GM18505 (cell line): ENCODE measurements at regions not wholly inside any gene's neighbourhood (a gene's known extent, or its start where the extent isn't known, plus 50 kb on each side); places are given as distances from the start of the nearest gene placed in this dataset.

Experiments used
- ATAC-seq: cut with Tn5 transposase; IDR thresholded peaks from one replicate; pipeline ENCODE4 v1.9.1; 2021; ENCODE audit not compliant: unreplicated experiment
- POLR2A ChIP-seq: IDR thresholded peaks from 4 replicates; pipeline ENCODE4 v1.6.1; 2011; ENCODE audit warnings: borderline replicate concordance; ENCODE audit not compliant: insufficient read depth, insufficient read length; ENCODE audit errors: extremely low read depth

GRCh38 chr16:86387468-86388440 is 122.6 kb upstream of the FOXF1 start:
- TF ChIP-seq POLR2A = no peak
- ATAC-seq = no peak

- no peak for TF ChIP-seq POLR2A
- no peak for ATAC-seq
Observed at GRCh38 chr16:86388976-86389375, 121.4 kb upstream of the FOXF1 start.

- TF ChIP-seq POLR2A = no peak
- ATAC-seq = no peak
Observed at GRCh38 chr16:86389566-86390328, 120.6 kb upstream of the FOXF1 start.

- no peak for TF ChIP-seq POLR2A
- ATAC-seq = no peak
Observed at GRCh38 chr16:86390335-86390734, 120.0 kb upstream of the FOXF1 start.

GRCh38 chr16:86391486-86391885 is 118.8 kb upstream of the FOXF1 start:
- TF ChIP-seq POLR2A = no peak
- no peak for ATAC-seq

- no peak for ATAC-seq
- TF ChIP-seq POLR2A = no peak
Observed at GRCh38 chr16:86391984-86392383, 118.3 kb upstream of the FOXF1 start.

- no peak for TF ChIP-seq POLR2A
- no peak for ATAC-seq
Observed at GRCh38 chr16:86392436-86393152, 117.7 kb upstream of the FOXF1 start.

- TF ChIP-seq POLR2A = no peak
Observed at GRCh38 chr16:86393907-86394626, 116.3 kb upstream of the FOXF1 start.

GRCh38 chr16:86395477-86395876 is 114.8 kb upstream of the FOXF1 start:
- TF ChIP-seq POLR2A = no peak
- no peak for ATAC-seq

More at GRCh38 chr16:86393907-86394626, 116.3 kb upstream of the FOXF1 start:
- ATAC-seq = no peak

- TF ChIP-seq POLR2A = no peak
- no peak for ATAC-seq
Observed at GRCh38 chr16:86396422-86396821, 113.9 kb upstream of the FOXF1 start.

GRCh38 chr16:86396901-86397311 is 113.4 kb upstream of the FOXF1 start:
- no peak for ATAC-seq
- no peak for TF ChIP-seq POLR2A

GRCh38 chr16:86398201-86398600 is 112.1 kb upstream of the FOXF1 start:
- no peak for ATAC-seq
- TF ChIP-seq POLR2A = no peak

- TF ChIP-seq POLR2A = no peak
- ATAC-seq = no peak
Observed at GRCh38 chr16:86398622-86399021, 111.7 kb upstream of the FOXF1 start.

- ATAC-seq = no peak
- no peak for TF ChIP-seq POLR2A
Observed at GRCh38 chr16:86401126-86401525, 109.2 kb upstream of the FOXF1 start.
